Colonic mucosa (tissue), 4 donors: ENCODE measurements at regions not wholly inside any gene's neighbourhood (a gene's known extent, or its start where the extent isn't known, plus 50 kb on each side); places are given as distances from the start of the nearest gene placed in this dataset.
"Not testable (repeated sequence)": the region's sequence is repeated elsewhere in the genome, so short reads cannot be mapped to it uniquely, and the experiment has no call there.

Experiments used
- DNase-seq: peaks from one replicate; pipeline ENCODE4 v3.0.0-alpha.2; 2020
- H3K27ac ChIP-seq: fragments of 200-600 bp; one replicate; pipeline ENCODE4 v1.8.0; 2021
- H3K27me3 ChIP-seq: fragments of 200-600 bp; one replicate; pipeline ENCODE4 v1.8.0; 2021
- H3K36me3 ChIP-seq: fragments of 200-600 bp; one replicate; pipeline ENCODE4 v1.8.0; 2021
- H3K4me1 ChIP-seq: fragments of 200-600 bp; one replicate; pipeline ENCODE4 v1.8.0; 2021; ENCODE audit warnings: mild to moderate bottlenecking
- H3K4me3 ChIP-seq: fragments of 200-600 bp; one replicate; pipeline ENCODE4 v1.8.0; 2021
- H3K9ac ChIP-seq, 2 donors: one replicate each; pipeline ENCODE4 v1.7.0; 2013; ENCODE audit warnings: control low read depth in 2 of 2, low read depth in 2 of 2, low read length in 2 of 2
- H3K9me3 ChIP-seq: fragments of 200-600 bp; one replicate; pipeline ENCODE4 v1.8.0; 2021
- intact Hi-C: fragments of 100-400 bp; cut with DNase I; formaldehyde crosslinking; loops from one replicate; pipeline ENCODE4 v1.14.1; 2022
- TF ChIP-seq, protein P1 (sequence below): fragments of 200-600 bp; IDR thresholded peaks from one replicate; pipeline ENCODE4 v1.8.0; 2022; ENCODE audit warnings: antibody characterized with exemption, mild to moderate bottlenecking
- donor health status: healthy.
- donor health status: DM: no; HTN: no; CAD: no.
- donor health status: DM: no; HTN: no; CAD: no.

DNA sequence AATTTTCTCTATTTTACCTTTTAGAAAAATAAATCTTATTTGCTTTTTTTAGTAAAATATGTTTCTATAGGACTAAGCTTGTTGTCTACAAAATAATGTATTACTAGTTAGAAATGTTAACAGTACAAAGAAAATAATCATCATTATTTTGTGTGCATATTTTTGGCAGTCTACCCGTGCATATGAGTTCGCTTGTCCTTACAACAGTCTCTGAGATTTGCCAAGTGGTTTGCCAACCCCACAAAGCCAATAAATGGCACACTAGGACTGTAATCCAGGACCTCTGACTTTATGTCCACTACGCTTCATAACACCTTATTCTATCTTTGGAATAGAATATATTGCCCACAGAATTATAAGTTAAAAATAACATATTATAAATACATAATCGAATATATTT lies 152.0 kb downstream of the KCNJ2 start:
- no peaks in the 10 kb centered on the region for H3K27me3 ChIP-seq
- intact Hi-C loops = no loop called here
- TF ChIP-seq, protein P1, sequence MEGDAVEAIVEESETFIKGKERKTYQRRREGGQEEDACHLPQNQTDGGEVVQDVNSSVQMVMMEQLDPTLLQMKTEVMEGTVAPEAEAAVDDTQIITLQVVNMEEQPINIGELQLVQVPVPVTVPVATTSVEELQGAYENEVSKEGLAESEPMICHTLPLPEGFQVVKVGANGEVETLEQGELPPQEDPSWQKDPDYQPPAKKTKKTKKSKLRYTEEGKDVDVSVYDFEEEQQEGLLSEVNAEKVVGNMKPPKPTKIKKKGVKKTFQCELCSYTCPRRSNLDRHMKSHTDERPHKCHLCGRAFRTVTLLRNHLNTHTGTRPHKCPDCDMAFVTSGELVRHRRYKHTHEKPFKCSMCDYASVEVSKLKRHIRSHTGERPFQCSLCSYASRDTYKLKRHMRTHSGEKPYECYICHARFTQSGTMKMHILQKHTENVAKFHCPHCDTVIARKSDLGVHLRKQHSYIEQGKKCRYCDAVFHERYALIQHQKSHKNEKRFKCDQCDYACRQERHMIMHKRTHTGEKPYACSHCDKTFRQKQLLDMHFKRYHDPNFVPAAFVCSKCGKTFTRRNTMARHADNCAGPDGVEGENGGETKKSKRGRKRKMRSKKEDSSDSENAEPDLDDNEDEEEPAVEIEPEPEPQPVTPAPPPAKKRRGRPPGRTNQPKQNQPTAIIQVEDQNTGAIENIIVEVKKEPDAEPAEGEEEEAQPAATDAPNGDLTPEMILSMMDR = no peak
- no peak overlapping the region for H3K4me3 ChIP-seq
- no peaks in the 10 kb centered on the region for H3K9me3 ChIP-seq
- H3K36me3 ChIP-seq = no peaks in the 10 kb centered on the region
- no peak overlapping the region for H3K27ac ChIP-seq
- H3K9ac ChIP-seq = no peak overlapping the region
- H3K4me1 ChIP-seq = no peaks in the 10 kb centered on the region
- DNase-seq = no peak

DNA sequence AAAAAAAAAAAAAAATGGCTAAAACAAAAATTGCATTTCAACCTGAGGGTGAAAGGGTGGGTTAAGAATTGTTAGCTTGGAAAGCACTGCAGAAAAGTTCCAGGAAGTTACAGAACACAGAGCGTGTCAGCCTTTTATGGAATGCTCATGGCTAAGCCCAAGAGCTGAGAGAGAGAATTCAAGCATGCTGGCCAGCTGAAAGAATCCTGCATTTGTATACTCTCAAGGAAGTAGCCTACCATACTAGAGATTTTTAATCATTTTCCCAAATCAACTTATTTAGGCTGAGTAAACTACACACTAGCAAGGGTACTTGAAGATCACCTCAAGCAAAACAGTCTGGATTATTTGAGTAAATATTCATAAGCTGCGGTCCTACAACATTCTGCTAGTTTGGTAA lies 153.9 kb downstream of the KCNJ2 start:
- Histone ChIP-seq H3K4me3 (no peak overlapping the region), H3K36me3 (no peaks in the 10 kb centered on the region), H3K4me1 (no peaks in the 10 kb centered on the region), H3K9me3 (no peaks in the 10 kb centered on the region), H3K27me3 (no peaks in the 10 kb centered on the region), H3K9ac (no peak overlapping the region), H3K27ac (no peak overlapping the region)
- DNase-seq = no peak
- TF ChIP-seq, protein P1 = no peak
- intact Hi-C loops = no loop called here

DNA sequence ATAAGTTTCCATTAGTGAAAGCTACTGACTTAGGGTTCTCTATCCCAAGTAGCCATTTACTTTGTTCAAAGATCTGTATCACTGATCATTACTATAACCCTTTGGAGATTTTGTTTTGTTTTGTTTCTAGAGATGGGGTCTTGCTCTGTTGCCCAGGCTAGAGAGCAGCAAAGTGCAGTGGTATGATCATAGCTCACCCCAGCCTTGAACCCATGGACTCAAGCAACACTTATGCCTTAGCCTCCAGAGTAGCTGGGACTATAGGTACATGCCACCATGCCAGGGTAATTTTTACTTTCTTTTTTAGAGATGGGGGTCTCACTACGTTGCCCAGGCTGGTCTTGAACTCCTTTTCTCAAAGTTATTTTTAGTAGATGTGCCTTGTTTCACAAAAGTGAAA lies 154.7 kb downstream of the KCNJ2 start:
- DNase-seq = no peak
- Histone ChIP-seq H3K4me3 (no peak overlapping the region), H3K27ac (no peak overlapping the region), H3K27me3 (no peaks in the 10 kb centered on the region), H3K9ac (no peak overlapping the region), H3K9me3 (no peaks in the 10 kb centered on the region), H3K36me3 (no peaks in the 10 kb centered on the region), H3K4me1 (no peaks in the 10 kb centered on the region)
- TF ChIP-seq, protein P1 = no peak
- intact Hi-C loops = no loop called here

DNA sequence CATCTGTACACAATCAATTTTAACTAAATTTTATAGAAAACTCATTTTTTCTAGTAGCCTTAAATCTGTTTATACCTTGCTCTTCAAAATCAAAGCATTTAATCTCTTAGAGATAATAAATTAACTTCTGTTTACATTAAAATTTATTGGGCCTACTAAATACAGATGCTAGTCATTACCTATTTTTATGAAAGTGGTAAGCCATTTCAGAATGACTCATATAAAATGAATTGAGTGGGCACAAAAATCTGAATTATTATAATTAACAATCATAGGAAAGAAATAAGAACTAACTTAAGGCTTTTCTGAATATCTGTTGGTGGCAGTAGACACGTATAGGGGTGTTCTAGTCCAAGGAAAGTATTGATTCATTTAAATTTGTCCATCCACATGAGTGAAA lies 157.9 kb downstream of the KCNJ2 start:
- Histone ChIP-seq H3K27me3 (no peaks in the 10 kb centered on the region), H3K4me3 (no peak overlapping the region), H3K27ac (no peak overlapping the region), H3K4me1 (no peaks in the 10 kb centered on the region), H3K36me3 (no peaks in the 10 kb centered on the region), H3K9ac (no peak overlapping the region), H3K9me3 (no peaks in the 10 kb centered on the region)
- DNase-seq = no peak
- TF ChIP-seq, protein P1 = no peak
- intact Hi-C loops = no loop called here

DNA sequence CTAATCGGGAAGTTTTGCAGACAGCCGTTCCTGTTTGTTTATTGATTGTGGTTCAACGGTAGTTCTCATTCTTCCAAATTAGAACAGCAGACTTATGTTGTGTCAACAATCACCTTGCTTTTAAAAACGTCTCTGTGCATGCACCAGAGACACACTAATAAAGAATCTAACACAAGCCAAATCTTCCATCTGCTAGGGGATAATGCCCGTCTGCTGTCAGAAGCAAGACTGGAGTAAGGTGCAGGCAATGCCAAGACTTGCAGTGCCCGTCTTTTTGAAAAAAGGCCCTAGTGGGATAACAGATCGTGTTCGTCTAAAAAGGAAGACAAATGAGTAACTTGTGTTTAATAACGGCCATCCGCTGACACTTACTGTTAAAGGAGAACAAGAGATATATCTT lies 158.4 kb downstream of the KCNJ2 start:
- no peaks in the 10 kb centered on the region for H3K27me3 ChIP-seq
- intact Hi-C loops = no loop called here
- no peak overlapping the region for H3K4me3 ChIP-seq
- H3K4me1 ChIP-seq = no peaks in the 10 kb centered on the region
- no peak overlapping the region for H3K9ac ChIP-seq
- H3K27ac ChIP-seq = no peak overlapping the region
- no peaks in the 10 kb centered on the region for H3K36me3 ChIP-seq
- H3K9me3 ChIP-seq = no peaks in the 10 kb centered on the region
- no peak for DNase-seq
- TF ChIP-seq, protein P1 = no peak

DNA sequence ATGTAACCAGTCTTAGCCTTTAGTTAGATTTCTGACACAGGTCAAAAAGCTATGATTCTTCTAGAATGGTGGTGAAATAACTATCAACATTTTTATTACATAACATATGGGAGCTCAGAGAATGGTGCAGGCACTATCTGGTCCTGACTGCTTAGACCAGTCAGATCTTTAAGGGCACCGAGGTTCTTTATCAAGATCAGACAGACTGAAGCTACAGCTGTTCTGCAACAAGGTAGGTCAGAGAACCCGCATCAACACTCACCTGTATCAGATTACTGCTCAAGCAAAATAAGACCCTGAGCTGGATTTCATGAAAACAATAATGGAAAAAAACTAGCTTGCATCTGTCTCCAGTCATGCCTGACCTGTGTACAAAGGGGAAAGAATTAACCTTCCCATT lies 160.4 kb downstream of the KCNJ2 start:
- H3K9me3 ChIP-seq = no peaks in the 10 kb centered on the region
- TF ChIP-seq, protein P1 = no peak
- no peak overlapping the region for H3K27ac ChIP-seq
- no peak overlapping the region for H3K4me3 ChIP-seq
- no peak for DNase-seq
- H3K4me1 ChIP-seq = no peaks in the 10 kb centered on the region
- no peaks in the 10 kb centered on the region for H3K36me3 ChIP-seq
- no peaks in the 10 kb centered on the region for H3K27me3 ChIP-seq
- intact Hi-C loops = no loop called here
- no peak overlapping the region for H3K9ac ChIP-seq

DNA sequence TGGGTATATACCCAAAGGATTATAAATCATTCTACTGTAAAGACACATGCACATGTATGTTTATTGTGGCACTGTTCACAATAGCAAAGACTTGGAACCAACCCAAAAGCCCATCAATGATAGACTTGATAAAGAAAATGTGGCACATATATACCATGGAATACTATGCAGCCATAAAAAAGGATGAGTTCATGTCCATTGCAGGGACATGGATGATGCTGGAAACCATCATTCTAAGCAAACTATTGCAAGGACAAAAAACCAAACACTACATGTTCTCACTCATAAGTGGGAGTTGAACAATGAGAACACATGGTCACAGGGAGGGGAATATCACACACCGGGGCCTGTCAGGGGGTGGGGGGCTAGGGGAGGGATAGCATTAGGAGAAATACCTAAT lies 161.7 kb downstream of the KCNJ2 start:
- H3K9ac ChIP-seq, intact Hi-C loops, H3K9me3 ChIP-seq, H3K27ac ChIP-seq, DNase-seq, H3K36me3 ChIP-seq, H3K4me3 ChIP-seq, H3K4me1 ChIP-seq, H3K27me3 ChIP-seq: not testable (repeated sequence)
